Mammary epithelial cell (primary cell): ENCODE measurements at regions not wholly inside any gene's neighbourhood (a gene's known extent, or its start where the extent isn't known, plus 50 kb on each side); places are given as distances from the start of the nearest gene placed in this dataset.

Experiments used
- EZH2 ChIP-seq: IDR thresholded peaks from 2 replicates; pipeline ENCODE4 v1.6.1; 2012; ENCODE audit warnings: low read length, inconsistent platforms, borderline replicate concordance
- TF ChIP-seq, protein P1 (sequence below), 2 donors: IDR thresholded peaks in 1 of 2; conservative IDR thresholded peaks in 1 of 2; 2 replicates each; pipeline ENCODE4 v1.5.1; 2011 to 2012; ENCODE audit warnings: inconsistent platforms in 2 of 2, low read length in 2 of 2, mild to moderate bottlenecking in 2 of 2, control low read depth in 1 of 2, low read depth in 1 of 2; ENCODE audit not compliant: insufficient read depth in 1 of 2; ENCODE audit errors: extremely low read depth in 1 of 2

DNA sequence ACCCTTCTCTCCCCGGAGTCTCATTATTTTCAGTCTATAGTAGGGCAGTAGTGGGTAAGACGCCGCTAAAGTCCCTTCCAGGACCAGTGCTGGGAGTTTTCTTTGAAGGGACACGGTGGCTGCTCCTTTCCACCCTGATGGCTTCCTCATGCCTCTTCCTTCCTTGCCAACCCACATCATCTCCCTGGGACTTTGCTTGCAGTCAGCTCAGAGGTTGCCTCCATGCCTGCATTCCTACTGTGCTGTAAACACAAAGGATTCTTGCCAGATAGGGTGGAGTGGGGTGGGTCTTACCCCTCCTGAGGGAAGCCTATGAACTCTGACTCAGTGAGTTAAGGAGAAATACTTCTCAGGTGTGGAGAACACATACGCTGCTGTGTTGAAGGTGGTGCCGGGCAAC is 59.9 kb upstream of the IGFBP3 start:
- TF ChIP-seq, protein P1, sequence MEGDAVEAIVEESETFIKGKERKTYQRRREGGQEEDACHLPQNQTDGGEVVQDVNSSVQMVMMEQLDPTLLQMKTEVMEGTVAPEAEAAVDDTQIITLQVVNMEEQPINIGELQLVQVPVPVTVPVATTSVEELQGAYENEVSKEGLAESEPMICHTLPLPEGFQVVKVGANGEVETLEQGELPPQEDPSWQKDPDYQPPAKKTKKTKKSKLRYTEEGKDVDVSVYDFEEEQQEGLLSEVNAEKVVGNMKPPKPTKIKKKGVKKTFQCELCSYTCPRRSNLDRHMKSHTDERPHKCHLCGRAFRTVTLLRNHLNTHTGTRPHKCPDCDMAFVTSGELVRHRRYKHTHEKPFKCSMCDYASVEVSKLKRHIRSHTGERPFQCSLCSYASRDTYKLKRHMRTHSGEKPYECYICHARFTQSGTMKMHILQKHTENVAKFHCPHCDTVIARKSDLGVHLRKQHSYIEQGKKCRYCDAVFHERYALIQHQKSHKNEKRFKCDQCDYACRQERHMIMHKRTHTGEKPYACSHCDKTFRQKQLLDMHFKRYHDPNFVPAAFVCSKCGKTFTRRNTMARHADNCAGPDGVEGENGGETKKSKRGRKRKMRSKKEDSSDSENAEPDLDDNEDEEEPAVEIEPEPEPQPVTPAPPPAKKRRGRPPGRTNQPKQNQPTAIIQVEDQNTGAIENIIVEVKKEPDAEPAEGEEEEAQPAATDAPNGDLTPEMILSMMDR (conservative IDR thresholded peaks at IDR 0.05 in 1 of 2, IDR thresholded peaks at IDR 0.05 in 1 of 2; ENCODE audit: extremely low read depth in 1 of 2, insufficient read depth in 1 of 2, low read depth in 1 of 2, low read length in 2 of 2), result no peak
- no peak for TF ChIP-seq EZH2
